Upper lobe of left lung (tissue), 4 donors: ENCODE measurements at regions not wholly inside any gene's neighbourhood (a gene's known extent, or its start where the extent isn't known, plus 50 kb on each side); places are given as distances from the start of the nearest gene placed in this dataset.
"Not testable (repeated sequence)": the region's sequence is repeated elsewhere in the genome, so short reads cannot be mapped to it uniquely, and the experiment has no call there.

Experiments
- CTCF ChIP-seq, 6 experiments: fragments of 450-650 bp in 4 of 6; fragments of 200-600 bp in 2 of 6; sonication (generic) in 2 of 6; IDR thresholded peaks; one replicate each; pipeline ENCODE4 v1.5.1; 2016 to 2019; ENCODE audit warnings: antibody characterized with exemption in 6 of 6
- POLR2A ChIP-seq, 4 donors: fragments of 450-650 bp; IDR thresholded peaks; one replicate each; pipeline ENCODE4 v1.5.1; 2016 to 2017; ENCODE audit warnings: antibody characterized with exemption in 4 of 4, mild to moderate bottlenecking in 2 of 4
- POLR2AphosphoS5 ChIP-seq, 2 donors: sonication (generic); formaldehyde crosslinking; IDR thresholded peaks; one replicate each; pipeline ENCODE4 v1.5.1; 2017; ENCODE audit warnings: antibody characterized with exemption in 2 of 2

- TF ChIP-seq CTCF, POLR2AphosphoS5, POLR2A (IDR thresholded peaks at IDR 0.05): not testable (repeated sequence)
These were observed 304.2 kb downstream of the BCL2L11 start for GRCh38 chr2:111424851-111425309.
